Dendritic cell treated with granulocyte-macrophage colony-stimulating factor and Interleukin-4, amounts not matched to agents 40 ng/mL and 50 ng/mL, for 4 days (primary cell): ENCODE measurements at regions not wholly inside any gene's neighbourhood (a gene's known extent, or its start where the extent isn't known, plus 50 kb on each side); places are given as distances from the start of the nearest gene placed in this dataset.

Experiments used
- H3K27ac Mint-ChIP-seq: one replicate; pipeline ENCODE4 v1.8.0; 2022; ENCODE audit warnings: mild to moderate bottlenecking, mixed read lengths
- H3K27me3 Mint-ChIP-seq: one replicate; pipeline ENCODE4 v1.8.0; 2022; ENCODE audit warnings: mild to moderate bottlenecking, mixed read lengths
- H3K36me3 Mint-ChIP-seq: one replicate; pipeline ENCODE4 v1.8.0; 2022; ENCODE audit warnings: low read depth, mixed read lengths
- H3K4me1 Mint-ChIP-seq: one replicate; pipeline ENCODE4 v1.8.0; 2022; ENCODE audit warnings: low read depth, mixed read lengths
- H3K4me3 Mint-ChIP-seq: one replicate; pipeline ENCODE4 v1.8.0; 2022; ENCODE audit warnings: mild to moderate bottlenecking, moderate library complexity, mixed read lengths
- H3K9me3 Mint-ChIP-seq: one replicate; pipeline ENCODE4 v1.8.0; 2022; ENCODE audit warnings: mixed read lengths
- intact Hi-C: fragments of 100-400 bp; cut with micrococcal nuclease; formaldehyde crosslinking; loops from one replicate; pipeline ENCODE4 v1.15.0; 2022

DNA sequence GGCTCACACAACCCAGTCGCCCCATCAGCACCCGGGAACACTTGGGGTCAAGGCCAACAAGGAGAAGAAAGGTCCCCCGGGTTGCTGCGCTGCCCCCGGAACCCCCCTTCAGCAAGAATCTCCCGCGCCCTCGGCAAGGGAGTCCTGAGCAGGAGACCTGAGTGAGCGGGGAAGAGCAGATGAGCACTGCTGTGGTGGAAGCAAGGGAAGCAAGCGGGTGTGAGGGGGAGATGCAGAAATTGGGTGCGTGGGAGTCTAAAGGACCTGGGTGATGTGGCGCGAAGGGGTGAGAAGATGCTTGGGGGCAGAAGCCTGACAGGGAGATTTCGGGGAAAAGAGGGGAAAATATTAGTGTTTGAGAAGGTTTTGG lies 105.5 kb upstream of the PRB2 start:
- H3K36me3 Mint-ChIP-seq = no peaks in the 10 kb centered on the region
- peaks cover 10% of the 10 kb centered on the region for H3K9me3 Mint-ChIP-seq
- H3K4me3 Mint-ChIP-seq = no peak overlapping the region
- H3K27ac Mint-ChIP-seq = no peak overlapping the region
- peaks cover 14% of the 10 kb centered on the region for H3K4me1 Mint-ChIP-seq
- H3K27me3 Mint-ChIP-seq = peaks cover 38% of the 10 kb centered on the region
- intact Hi-C loops = no loop called here

DNA sequence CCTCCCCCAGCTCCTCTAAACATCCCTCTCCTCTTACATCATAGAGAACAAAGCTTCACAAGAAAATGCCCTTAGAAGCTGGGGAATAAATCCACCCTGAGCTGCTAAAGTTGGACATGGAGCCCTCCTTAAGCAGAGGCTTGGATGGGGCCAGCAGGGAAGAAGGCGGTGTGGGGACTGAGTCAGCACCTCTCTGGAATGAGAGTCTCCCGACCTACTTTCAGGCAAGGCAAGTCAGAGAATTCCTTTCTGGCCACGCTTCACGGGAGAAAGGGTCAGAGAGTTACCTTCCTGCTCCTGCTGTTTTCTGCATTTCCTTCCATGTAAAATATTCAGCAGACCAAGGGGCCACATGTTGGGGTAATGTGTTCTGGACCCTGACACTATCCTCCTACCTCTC lies 113.3 kb upstream of the PRB2 start:
- intact Hi-C loops = no loop called here
- Mint-ChIP-seq H3K27ac (no peak overlapping the region), H3K9me3 (no peaks in the 10 kb centered on the region), H3K4me3 (no peak overlapping the region), H3K27me3 (peaks cover 12% of the 10 kb centered on the region), H3K4me1 (peaks cover 5% of the 10 kb centered on the region), H3K36me3 (no peaks in the 10 kb centered on the region)

DNA sequence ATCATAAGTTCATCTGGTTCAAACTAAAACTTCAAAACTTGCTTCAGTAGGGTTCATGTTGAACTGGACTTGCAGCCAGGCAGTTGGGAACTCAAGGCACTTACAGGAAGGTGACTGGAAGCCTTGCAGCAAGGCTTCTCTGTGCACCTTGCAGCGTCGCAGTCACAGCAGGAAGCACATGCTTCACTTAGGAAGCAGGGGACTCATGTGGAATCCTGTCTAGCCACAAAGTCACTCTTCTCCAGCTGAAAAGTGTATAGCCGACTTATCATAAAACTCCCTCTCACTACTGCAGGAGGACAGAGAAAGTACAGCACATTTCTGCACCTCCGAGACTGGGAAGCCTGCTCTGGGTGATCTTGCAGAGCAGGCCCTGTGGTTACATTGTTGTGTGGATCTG lies 114.0 kb upstream of the PRB2 start:
- intact Hi-C loops = no loop called here
- Mint-ChIP-seq H3K4me1 (peaks cover 5% of the 10 kb centered on the region), H3K27ac (no peak overlapping the region), H3K27me3 (peaks cover 12% of the 10 kb centered on the region), H3K4me3 (no peak overlapping the region), H3K36me3 (no peaks in the 10 kb centered on the region), H3K9me3 (no peaks in the 10 kb centered on the region)

DNA sequence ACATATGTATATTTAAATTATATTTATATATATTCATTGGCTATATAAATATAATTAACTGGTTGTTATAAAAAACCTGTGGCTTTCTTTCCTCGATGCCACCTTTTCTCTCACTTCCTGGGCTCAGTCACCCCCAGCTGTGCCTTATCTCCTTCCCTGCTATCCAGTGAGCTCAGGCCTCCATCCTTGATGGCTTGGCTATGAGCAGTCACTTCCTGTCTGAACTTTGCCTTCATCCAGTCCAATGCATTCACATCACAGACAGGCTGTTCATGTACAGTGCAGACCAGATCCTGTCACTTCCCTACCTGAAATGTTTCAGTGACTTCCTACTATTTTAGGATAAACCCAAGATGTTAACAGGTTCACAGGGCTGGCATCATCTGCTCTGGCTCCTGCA lies 115.3 kb upstream of the PRB2 start:
- intact Hi-C loops = no loop called here
- no peaks in the 10 kb centered on the region for H3K9me3 Mint-ChIP-seq

DNA sequence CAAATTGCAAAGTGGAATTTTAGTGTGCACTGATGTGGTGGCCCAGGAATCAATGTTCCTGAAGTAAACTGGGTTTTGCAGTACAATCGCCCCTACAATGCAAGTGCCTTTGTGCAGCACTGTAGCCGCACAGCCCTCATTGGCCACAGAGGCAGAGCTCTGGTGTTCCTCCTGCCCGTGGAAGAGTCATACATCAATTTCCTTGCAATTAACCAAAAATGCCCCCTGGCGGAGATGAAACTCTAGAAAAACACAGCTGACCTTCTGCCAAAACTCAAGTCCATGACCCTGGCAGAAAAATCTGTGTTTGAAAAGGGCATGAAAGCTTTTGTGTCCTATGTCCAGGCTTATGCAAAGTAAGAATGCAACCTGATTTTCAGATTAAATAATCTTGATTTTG lies 117.9 kb upstream of the PRB2 start:
- Mint-ChIP-seq H3K36me3 (no peaks in the 10 kb centered on the region), H3K27me3 (peaks cover 8% of the 10 kb centered on the region), H3K4me3 (no peak overlapping the region), H3K4me1 (peaks cover 5% of the 10 kb centered on the region), H3K9me3 (no peaks in the 10 kb centered on the region), H3K27ac (no peak overlapping the region)
- intact Hi-C loops = no loop called here

More for the DNA sequence above, 115.3 kb upstream of the PRB2 start:
- H3K27ac Mint-ChIP-seq = no peak overlapping the region
- H3K4me1 Mint-ChIP-seq = peaks cover 10% of the 10 kb centered on the region
- no peak overlapping the region for H3K4me3 Mint-ChIP-seq
- H3K36me3 Mint-ChIP-seq = no peaks in the 10 kb centered on the region
- H3K27me3 Mint-ChIP-seq = peaks cover 9% of the 10 kb centered on the region

DNA sequence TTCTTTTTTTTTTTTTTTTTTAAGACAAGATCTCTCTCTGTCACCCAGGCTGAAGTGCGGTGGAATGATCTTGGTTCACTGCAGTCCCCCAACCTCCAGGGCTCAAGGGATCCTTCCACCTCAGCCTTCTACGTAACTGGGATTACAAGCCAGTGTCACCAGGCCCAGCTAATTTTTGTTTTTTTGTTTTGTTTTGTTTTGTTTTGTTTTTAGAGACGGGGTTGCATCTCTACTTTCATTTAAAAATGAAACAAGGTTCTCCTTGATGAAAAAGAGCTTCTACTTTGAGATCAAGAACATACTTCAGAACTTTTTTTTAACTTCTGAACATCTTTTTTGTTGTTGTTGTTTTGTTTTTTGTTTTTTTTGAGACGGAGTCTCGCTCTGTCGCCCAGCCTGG lies 121.7 kb upstream of the PRB2 start:
- intact Hi-C loops = no loop called here
- H3K36me3 Mint-ChIP-seq = no peaks in the 10 kb centered on the region
- peaks cover 2% of the 10 kb centered on the region for H3K27me3 Mint-ChIP-seq
- no peaks in the 10 kb centered on the region for H3K9me3 Mint-ChIP-seq
- H3K4me3 Mint-ChIP-seq = no peak overlapping the region
- peaks cover 5% of the 10 kb centered on the region for H3K4me1 Mint-ChIP-seq
- H3K27ac Mint-ChIP-seq = no peak overlapping the region

DNA sequence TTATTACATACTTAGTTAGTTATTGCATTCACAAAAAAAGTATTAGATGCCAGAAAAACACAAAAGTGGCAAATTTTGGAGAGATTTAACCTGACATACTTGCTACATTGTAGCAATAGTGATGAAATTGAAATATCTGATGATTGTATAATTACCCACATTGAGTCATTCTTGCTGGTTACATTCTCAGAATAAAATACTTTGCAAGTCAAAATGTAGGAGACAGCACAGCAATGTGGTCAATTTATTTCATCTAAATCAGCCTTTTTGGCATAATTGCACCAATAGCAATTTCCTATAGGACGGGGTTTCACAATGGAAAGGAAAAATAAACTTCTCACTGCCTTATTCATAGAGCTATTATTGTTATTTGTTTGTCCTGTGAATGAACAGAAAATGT lies 125.0 kb upstream of the ETV6 start:
- no peaks in the 10 kb centered on the region for H3K4me1 Mint-ChIP-seq
- no peak overlapping the region for H3K27ac Mint-ChIP-seq
- peaks cover 9% of the 10 kb centered on the region for H3K27me3 Mint-ChIP-seq
- no peaks in the 10 kb centered on the region for H3K9me3 Mint-ChIP-seq
- intact Hi-C loops = no loop called here
- no peaks in the 10 kb centered on the region for H3K36me3 Mint-ChIP-seq
- no peak overlapping the region for H3K4me3 Mint-ChIP-seq

DNA sequence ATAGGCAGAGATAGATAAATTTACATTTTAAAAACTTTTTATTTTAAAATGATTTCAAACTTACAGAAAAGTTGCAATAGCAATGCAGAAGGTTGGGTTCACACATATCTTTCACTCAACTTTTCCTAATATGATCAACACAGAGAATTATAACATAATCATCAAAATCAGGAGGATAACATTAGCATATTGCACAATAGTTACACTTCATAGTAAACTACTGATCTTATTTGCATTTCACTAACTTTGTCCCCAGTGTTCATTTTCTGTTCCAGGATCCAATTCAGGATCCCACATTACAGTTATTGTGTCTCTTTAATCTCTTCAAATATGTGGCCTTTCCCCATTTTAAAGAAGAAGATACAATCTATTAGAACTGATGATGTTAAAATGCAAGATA lies 115.4 kb upstream of the ETV6 start:
- Mint-ChIP-seq H3K4me1 (peaks cover 7% of the 10 kb centered on the region), H3K36me3 (no peaks in the 10 kb centered on the region)
- intact Hi-C loops = no loop called here

DNA sequence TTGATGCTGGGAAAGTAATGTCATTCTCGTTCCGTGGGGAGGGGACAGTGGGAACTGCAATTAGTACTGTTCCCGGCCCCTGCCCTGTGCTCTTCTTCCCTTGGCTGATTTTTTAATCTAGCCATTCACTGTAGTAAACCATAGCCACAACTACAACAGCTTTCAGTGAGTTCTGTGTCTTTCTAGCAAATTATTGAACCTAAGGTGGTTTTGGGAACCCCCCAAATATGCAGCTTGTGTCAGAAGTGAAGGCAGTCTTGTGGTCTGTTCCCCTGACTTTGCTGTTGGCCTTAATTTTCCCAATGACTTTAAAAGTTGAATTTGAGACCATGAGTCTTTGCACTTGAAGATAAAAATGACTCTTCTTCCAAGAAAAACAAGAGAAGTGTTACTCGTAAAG lies 114.3 kb upstream of the ETV6 start:
- no peak overlapping the region for H3K27ac Mint-ChIP-seq

More for the DNA sequence above, 115.4 kb upstream of the ETV6 start:
- Mint-ChIP-seq H3K27me3 (peaks cover 15% of the 10 kb centered on the region), H3K9me3 (no peaks in the 10 kb centered on the region), H3K27ac (no peak overlapping the region), H3K4me3 (no peak overlapping the region)

DNA sequence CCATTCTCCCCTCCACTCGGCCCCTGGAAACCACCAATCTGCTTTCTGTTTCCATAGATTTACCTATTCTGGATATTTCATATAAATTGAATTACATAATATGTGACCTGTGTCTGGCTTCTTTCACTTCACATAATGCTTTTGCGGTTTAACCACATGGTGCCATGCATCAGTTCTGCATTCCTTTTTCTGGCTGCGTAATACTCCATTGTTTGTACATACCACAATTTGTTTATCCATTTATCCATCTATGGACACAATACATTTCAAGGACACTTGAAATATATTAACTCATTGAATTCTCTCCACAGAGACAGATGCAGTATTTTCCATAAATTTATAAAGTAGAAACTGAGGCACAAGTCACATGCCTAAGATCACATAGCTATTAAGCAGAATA lies 110.3 kb upstream of the ETV6 start:
- no peaks in the 10 kb centered on the region for H3K36me3 Mint-ChIP-seq

More for the DNA sequence above, 114.3 kb upstream of the ETV6 start:
- Mint-ChIP-seq H3K9me3 (no peaks in the 10 kb centered on the region), H3K27me3 (peaks cover 9% of the 10 kb centered on the region), H3K4me3 (no peak overlapping the region), H3K4me1 (peaks cover 8% of the 10 kb centered on the region), H3K36me3 (no peaks in the 10 kb centered on the region)
- intact Hi-C loops = no loop called here

DNA sequence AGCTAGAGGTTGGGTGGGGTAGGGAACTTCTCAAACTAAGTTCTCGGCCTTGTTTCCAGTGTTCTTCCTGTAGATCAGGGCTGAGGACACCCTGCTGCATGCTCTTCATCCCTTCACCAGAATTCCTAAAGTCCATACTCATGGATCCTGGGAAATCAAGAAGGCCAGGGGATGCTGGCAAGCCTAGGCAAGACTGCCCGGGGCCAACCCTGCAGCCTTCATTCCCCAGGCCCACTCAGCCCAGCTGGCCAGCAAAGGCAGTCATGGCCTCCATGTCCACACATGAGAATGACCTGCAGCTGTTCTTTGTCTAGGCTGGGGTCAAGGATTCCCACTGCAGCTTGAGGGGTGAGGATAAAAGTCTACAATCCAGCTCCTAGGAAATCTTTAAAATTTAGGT lies 109.3 kb upstream of the ETV6 start:
- Mint-ChIP-seq H3K36me3 (no peaks in the 10 kb centered on the region), H3K27ac (no peak overlapping the region), H3K4me3 (no peak overlapping the region), H3K27me3 (peaks cover 3% of the 10 kb centered on the region), H3K4me1 (peaks cover 16% of the 10 kb centered on the region), H3K9me3 (no peaks in the 10 kb centered on the region)
- intact Hi-C loops = no loop called here

More for the DNA sequence above, 110.3 kb upstream of the ETV6 start:
- peaks cover 13% of the 10 kb centered on the region for H3K4me1 Mint-ChIP-seq
- no peak overlapping the region for H3K4me3 Mint-ChIP-seq
- no peaks in the 10 kb centered on the region for H3K9me3 Mint-ChIP-seq
- intact Hi-C loops = no loop called here
- no peak overlapping the region for H3K27ac Mint-ChIP-seq
- peaks cover 3% of the 10 kb centered on the region for H3K27me3 Mint-ChIP-seq

DNA sequence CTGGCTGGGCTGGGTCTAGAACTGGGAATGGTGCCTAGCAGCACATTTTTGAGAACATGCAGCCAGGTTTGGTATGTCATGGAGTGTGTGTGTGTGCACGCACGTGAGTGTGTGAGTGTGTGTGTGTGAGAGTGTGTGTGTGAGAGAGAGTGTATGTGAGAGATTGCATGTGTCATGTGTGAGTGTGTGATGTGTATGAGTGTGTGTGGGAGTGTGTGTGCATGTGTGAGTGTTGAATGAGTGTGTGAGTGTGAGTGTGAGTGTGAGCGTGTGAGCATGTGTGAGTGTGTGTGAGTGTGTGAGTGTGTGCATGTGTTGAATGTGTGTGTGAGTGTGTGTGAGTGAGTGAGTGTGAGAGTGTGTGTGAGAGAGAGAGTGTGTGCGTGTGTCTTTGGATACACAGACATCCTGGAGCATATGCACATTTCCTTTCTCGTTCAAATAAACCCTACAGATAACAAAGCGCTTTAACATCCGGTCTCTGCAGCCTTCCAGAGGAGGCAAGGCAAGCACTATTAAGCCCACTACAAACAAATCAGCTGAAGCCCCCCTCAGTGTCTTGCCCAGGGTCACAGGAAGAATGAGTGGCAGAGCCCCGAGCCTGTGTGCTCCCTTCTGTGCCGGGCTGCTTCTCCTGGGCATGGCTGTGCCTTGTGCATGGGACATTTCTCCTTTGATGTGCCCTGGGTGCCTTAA lies 108.7 kb upstream of the ETV6 start:
- Mint-ChIP-seq H3K4me3 (no peak overlapping the region), H3K27me3 (peaks cover 3% of the 10 kb centered on the region), H3K9me3 (no peaks in the 10 kb centered on the region), H3K36me3 (no peaks in the 10 kb centered on the region), H3K27ac (no peak overlapping the region), H3K4me1 (peaks cover 22% of the 10 kb centered on the region)
- intact Hi-C loops = no loop called here

DNA sequence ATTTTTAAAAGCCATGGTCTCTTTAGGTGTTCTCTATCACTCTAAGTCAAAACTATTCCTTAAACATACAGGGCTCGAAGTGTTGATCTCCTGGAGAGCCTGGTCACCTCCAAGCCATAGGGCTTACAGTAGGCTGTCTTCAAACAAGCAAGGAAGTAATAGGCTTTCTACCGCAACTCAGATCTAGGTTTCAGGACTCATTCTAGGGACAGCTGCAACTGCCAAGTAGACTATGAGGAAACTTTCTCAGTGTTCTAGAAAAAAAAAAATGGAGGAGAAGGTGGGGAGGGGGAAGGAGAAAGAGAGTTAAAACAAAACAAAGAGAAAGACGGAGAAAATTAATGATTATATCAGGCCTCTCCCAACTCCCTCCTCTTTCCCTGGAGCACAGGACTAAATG lies 106.9 kb upstream of the ETV6 start:
- Mint-ChIP-seq H3K4me3 (no peak overlapping the region), H3K9me3 (no peaks in the 10 kb centered on the region), H3K4me1 (peaks cover 24% of the 10 kb centered on the region), H3K36me3 (no peaks in the 10 kb centered on the region), H3K27me3 (no peaks in the 10 kb centered on the region), H3K27ac (no peak overlapping the region)
- intact Hi-C loops = no loop called here

DNA sequence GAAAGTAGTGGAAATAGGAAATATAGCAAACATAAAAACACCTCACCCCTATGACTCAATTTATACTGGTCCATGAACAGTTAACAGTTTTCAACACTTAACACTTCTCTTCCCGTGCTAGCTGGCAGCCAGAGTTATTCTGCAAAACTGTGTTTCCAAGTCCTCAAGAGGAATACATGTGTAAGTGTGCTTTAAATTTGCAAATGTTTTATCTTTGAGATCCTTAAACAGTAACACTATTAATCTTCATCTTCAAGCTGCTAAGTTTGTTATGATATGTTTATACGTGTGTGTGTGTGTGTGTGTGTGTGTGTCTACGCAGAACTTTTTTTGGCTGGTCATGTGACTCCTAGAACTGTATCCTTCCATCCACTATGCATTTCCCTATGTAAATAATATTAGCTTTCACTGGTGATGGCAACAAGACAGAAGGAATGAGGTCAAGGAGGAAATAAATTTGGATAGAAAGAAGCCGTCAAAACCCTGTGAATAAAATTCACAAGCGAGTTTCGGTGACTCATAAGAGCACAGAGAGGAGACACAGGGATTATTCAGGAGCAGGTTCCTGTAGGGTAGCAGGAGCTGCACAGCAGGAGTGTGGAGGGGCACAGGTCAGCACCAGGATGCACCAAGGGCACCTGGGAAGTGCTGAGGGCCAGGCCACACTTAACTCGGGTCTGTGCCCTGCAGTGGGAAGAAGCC lies 105.9 kb upstream of the ETV6 start:
- Mint-ChIP-seq H3K4me1 (peaks cover 21% of the 10 kb centered on the region), H3K27ac (no peak overlapping the region), H3K36me3 (no peaks in the 10 kb centered on the region), H3K4me3 (no peak overlapping the region), H3K27me3 (no peaks in the 10 kb centered on the region), H3K9me3 (no peaks in the 10 kb centered on the region)
- intact Hi-C loops = no loop called here
